Kidney glomerular epithelial cell (primary cell): ENCODE measurements at regions not wholly inside any gene's neighbourhood (a gene's known extent, or its start where the extent isn't known, plus 50 kb on each side); places are given as distances from the start of the nearest gene placed in this dataset.

ENCODE experiments used
- DNase-seq: peaks from one replicate; lab custom pipeline; 2025; lab: John Stamatoyannopoulos, UW

GRCh38 chr2:239533569-239534316, 132.9 kb upstream of the HDAC4 start:
- no peak for DNase-seq

- no peak for DNase-seq
Observed at GRCh38 chr2:239532859-239533258, 132.0 kb upstream of the HDAC4 start.

GRCh38 chr2:239532250-239532649, 131.4 kb upstream of the HDAC4 start:
- no peak for DNase-seq

- no peak for DNase-seq
Observed at GRCh38 chr2:239531456-239532241, 130.8 kb upstream of the HDAC4 start.

DNA sequence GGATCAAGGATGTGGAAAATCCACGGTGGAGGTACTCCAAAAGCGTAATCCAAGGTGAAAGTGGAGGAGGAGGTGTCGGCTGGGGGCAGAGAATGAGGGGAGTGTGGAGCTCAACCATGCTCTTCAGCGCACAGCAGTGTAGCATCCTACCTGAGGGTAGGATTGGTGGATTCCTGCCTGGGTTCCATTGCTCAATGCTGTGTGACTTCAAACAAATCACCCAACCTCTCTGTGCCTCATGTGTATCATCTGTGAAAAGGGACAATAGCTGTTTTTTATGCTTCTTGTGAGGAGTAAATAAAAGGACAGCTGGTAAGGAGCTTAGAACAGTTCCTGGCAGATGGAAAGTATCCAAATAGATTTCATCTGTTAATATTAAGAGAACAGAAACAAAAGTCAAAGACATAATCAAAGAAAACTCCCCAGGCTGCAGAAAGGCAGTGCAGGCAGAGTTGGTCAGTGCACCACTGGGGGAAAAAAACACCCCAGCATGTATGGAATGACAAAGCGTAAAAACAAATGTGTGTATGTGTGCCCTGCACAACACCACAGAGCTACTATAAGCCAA, 130.0 kb upstream of the HDAC4 start:
- DNase-seq, result no peak

DNA sequence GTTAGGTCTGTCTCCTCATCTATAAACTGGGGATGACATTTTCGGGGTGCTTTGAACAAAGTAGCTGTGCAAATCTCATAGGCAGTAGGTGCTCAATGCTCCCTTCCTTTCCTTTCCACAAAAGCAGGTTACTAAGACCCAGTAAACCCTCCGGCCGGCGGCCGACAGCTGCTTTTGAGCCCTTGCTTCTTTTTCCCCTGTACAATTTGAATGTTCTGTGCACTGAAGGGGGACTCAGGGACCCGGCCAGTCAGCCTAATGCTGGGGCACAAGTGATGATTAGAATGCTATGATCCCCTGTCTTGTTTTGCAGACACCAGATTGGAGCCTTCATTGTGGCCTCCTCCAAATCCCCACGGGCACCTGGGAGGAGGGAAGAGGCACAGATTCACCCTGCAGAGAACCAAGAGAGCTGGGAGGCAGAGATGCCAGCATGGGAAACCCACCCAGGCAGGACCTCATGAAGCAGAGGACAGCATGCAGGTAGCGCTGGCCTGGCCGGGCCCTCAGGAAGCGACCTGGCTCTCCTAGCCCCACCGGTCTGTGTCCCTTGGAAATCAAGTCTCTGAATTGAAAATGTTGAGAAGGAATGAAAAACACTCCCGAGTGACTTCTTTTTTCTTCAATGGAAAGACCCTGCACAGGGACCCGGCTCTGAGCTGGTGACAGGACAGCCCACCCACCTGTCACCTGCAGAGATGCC, 128.6 kb upstream of the HDAC4 start:
- DNase-seq, result no peak

DNA sequence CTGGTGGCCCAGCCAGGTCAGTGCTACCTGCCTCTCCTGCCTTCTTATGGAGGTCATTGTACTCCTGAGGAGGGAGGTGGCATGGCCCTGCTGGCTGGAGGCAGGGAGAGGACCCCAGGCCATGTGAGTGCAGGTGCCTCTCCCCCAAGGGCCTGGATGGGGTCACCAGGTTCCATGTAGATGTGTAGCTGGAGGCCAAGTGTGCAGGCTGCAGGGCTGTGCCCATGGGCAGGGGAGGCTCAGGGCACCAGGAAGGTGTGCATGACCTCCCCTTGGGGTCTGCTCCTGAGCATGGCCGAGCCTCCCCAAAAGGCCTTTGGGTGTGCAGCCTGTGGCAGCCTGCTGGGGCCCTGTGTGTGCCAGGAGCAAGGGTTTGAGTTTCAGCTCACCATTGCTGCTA, 128.1 kb upstream of the HDAC4 start:
- no peak for DNase-seq

GRCh38 chr2:239528146-239528545, 127.3 kb upstream of the HDAC4 start:
- DNase-seq, result no peak

GRCh38 chr2:239526666-239527415, 126.0 kb upstream of the HDAC4 start:
- DNase-seq, result no peak

DNA sequence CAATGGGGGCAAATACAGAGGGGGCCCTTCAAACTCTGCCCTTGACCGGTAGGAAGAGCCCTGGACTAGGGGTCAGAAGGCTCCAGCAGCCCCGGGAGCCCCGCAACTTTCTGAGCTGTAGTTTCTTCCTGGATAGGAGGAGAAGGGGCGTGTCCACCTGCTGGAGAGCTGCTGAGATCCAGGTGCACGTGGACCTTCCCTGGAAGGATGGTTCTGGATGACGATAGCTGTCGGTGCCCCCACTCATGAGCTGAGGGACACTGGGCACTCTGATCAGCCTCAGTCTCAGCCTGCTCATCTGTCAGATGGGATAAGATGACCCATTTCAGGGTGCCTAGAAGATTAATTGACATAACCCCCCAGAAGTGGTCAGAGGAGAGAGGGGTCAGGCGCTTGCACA, 125.2 kb upstream of the HDAC4 start:
- DNase-seq, result no peak

- no peak for DNase-seq
Observed at GRCh38 chr2:239523954-239524330, 123.1 kb upstream of the HDAC4 start.

- no peak for DNase-seq
Observed at GRCh38 chr2:239523147-239523953, 122.5 kb upstream of the HDAC4 start.

GRCh38 chr2:239522740-239523119, 121.9 kb upstream of the HDAC4 start:
- DNase-seq, result no peak

DNA sequence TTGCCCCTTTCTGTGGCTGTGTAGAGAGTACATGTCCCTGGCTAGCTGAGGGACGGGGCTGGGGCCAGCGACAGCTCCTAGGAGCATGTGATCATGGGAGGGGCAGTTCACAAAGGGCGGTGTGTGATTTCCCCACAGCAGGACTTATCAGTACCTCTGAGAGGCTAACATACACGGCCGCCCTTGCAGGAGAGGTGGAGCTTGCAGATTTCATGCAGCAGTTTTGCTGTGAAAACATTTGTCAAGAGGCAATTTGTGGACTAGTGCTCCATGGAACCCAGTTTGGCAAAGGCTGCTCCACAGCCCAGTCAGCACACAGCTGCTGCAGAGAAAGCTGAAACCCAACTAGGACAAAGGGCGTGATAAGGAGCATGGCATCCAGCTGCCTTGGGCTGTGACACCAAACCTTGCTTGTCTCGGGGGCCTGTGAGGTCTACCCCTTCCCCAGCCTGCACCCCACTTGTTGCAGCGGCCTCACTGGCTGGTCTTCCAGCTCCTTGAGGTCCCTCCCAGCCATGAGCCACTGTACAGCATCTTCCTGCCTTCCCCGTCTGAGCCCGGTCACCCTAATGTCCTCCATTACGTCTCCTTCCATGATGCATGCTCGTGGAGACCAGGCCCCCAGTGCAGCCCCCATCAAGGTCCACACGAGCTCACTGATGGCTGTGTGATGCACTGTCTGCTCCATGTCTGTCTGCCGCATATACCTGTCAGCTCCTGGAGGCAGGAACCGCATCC, 121.4 kb upstream of the HDAC4 start:
- DNase-seq, result no peak

GRCh38 chr2:239521518-239521815, 120.6 kb upstream of the HDAC4 start:
- no peak for DNase-seq

GRCh38 chr2:239520811-239521517, 120.1 kb upstream of the HDAC4 start:
- no peak for DNase-seq

- no peak for DNase-seq
Observed at GRCh38 chr2:239519921-239520585, 119.2 kb upstream of the HDAC4 start.

DNA sequence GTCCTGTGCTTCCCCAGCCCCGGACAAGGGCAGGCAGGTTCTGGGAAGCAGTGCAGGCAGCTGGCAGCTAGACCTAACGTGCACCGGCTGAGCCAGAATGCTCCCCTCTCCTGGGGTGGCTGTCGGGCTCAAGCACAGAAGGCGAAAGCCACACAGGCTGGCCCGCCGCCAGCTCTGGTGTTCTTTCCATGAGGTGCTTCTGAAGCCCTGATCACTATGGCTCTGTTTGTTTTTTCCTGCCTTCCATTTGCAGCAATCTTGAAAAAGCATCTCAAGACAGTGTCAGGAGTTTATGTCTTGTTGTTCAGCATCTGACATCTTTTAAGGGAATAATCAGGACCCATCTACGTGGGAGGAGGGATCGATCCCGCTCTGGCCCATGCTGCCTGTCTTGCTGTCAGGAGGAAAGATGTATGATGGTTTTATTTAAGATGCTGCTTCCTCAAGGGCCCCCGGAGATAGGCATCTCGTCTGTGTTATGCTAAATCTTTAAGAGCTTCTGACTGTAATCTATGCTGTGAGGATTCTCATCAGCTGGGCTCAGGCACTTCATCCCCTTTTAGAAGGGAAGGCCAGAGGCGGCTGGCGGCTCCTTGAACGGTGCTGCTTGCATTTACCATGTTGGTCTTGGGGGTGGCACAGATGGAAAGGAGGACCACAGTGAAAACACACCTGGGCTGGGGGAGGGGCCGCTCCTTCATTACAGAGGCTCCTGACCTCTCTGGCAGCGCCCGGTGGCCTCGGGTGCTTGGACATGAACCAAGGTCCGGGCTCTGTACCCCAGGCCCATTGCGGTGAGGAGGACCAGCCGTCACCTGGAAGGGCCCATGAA, 118.5 kb upstream of the HDAC4 start:
- no peak for DNase-seq
